HCT116 (cell line): ENCODE measurements at regions not wholly inside any gene's neighbourhood (a gene's known extent, or its start where the extent isn't known, plus 50 kb on each side); places are given as distances from the start of the nearest gene placed in this dataset.

Source experiments
- ATAC-seq: fragments of 200-7000 bp; cut with Tn5 transposase; 2 replicates; pipeline ENCODE4 v1.9.1; 2020; ENCODE audit warnings: mild to moderate bottlenecking, moderate library complexity
- BruUV-seq: library from RNA; stranded (reverse); fragments of 400-500 nt; replicated peaks from 2 replicates; lab custom pipeline; 2021; lab: Mats Ljungman, UMichigan
- CTCF ChIA-PET: fragments of 300-600 bp; sonication (Branson Sonifier 250); formaldehyde crosslinking; loops from one replicate; lab custom pipeline; 2021; ENCODE audit warnings: antibody characterized with exemption; lab: Charles Lee
- POLR2A ChIA-PET: fragments of 300-600, 350-600 bp; sonication (Branson Sonifier 250); formaldehyde crosslinking; loops from one replicate; lab custom pipeline; 2021; ENCODE audit warnings: antibody characterized with exemption; lab: Charles Lee
- RAD21 ChIA-PET, 2 experiments: fragments of 300-600 bp; sonication (Branson Sonifier 250); formaldehyde crosslinking; loops; one replicate each; lab custom pipeline; 2023; ENCODE audit warnings: low total read pairs in 2 of 2; ENCODE audit not compliant: uncharacterized antibody in 2 of 2, unreplicated experiment in 2 of 2, low non-redundant PET in 1 of 2; lab: Charles Lee
- DNase-seq: peaks from one replicate; pipeline ENCODE4 v3.0.0-alpha.2; 2010; ENCODE audit warnings: low read depth, low spot score
- H2AFZ ChIP-seq: fragments of 200-600 bp; shearing (Covaris generic), sonication (generic); 2 replicates; pipeline ENCODE4 v1.6.1; 2017; ENCODE audit warnings: low read depth, mixed run types, mixed read lengths, antibody characterized with exemption, low read length; ENCODE audit not compliant: poor library complexity, severe bottlenecking
- H3K27ac ChIP-seq: 2 replicates; pipeline ENCODE4 v1.5.1; 2012; ENCODE audit warnings: low read depth, low read length
- H3K27me3 ChIP-seq: fragments of 200-600 bp; sonication (generic); 2 replicates; pipeline ENCODE4 v1.6.1; 2016; ENCODE audit warnings: mixed run types, low read length, mixed read lengths; ENCODE audit not compliant: insufficient read depth
- H3K36me3 ChIP-seq, 2 experiments: fragments of 200-500 bp in 1 of 2; fragments of 200-600 bp in 1 of 2; sonication (Bioruptor generic) in 1 of 2; sonication (generic) in 1 of 2; 2 replicates each; pipeline versions ENCODE4 v1.5.1 to v1.6.1; 2014 to 2016; ENCODE audit warnings: low read length in 2 of 2, inconsistent platforms in 1 of 2, mixed read lengths in 1 of 2, mixed run types in 1 of 2; ENCODE audit not compliant: insufficient read depth in 2 of 2, control insufficient read depth in 1 of 2
- H3K4me1 ChIP-seq, 2 experiments: fragments of 200-600 bp in 1 of 2; sonication (generic) in 1 of 2; 2 replicates each; pipeline versions ENCODE4 v1.5.1 to v1.6.1; 2012 to 2017; ENCODE audit warnings: low read length in 2 of 2, inconsistent platforms in 1 of 2, mild to moderate bottlenecking in 1 of 2, mixed read lengths in 1 of 2, mixed run types in 1 of 2, moderate library complexity in 1 of 2; ENCODE audit not compliant: insufficient read depth in 2 of 2, control insufficient read depth in 1 of 2
- H3K4me2 ChIP-seq: fragments of 200-600 bp; sonication (generic); 2 replicates; pipeline ENCODE4 v1.6.1; 2017; ENCODE audit warnings: mixed run types, low read length, mixed read lengths
- H3K4me3 ChIP-seq, 2 experiments: fragments of 200-600 bp in 1 of 2; sonication (generic) in 1 of 2; replicated peaks in 1 of 2; 2 replicates each; pipeline ENCODE4 v1.5.1; 2011 to 2016; ENCODE audit warnings: low read length in 2 of 2, control low read depth in 1 of 2, low read depth in 1 of 2, mild to moderate bottlenecking in 1 of 2, mixed read lengths in 1 of 2, mixed run types in 1 of 2
- H3K79me2 ChIP-seq: fragments of 200-600 bp; sonication (generic); 2 replicates; pipeline ENCODE4 v1.6.1; 2017; ENCODE audit warnings: mild to moderate bottlenecking, mixed run types, low read length, moderate library complexity, mixed read lengths; ENCODE audit not compliant: insufficient read depth
- H3K9ac ChIP-seq: fragments of 200-600 bp; sonication (generic); 2 replicates; pipeline ENCODE4 v1.6.1; 2016; ENCODE audit warnings: low read length, mixed read lengths
- H3K9me2 ChIP-seq: fragments of 200-600 bp; sonication (generic), shearing (Covaris generic); 2 replicates; pipeline ENCODE4 v1.6.1; 2017; ENCODE audit warnings: mixed run types, mild to moderate bottlenecking, moderate library complexity; ENCODE audit not compliant: insufficient read depth
- H3K9me3 ChIP-seq, 2 experiments: fragments of 200-500 bp in 1 of 2; fragments of 200-600 bp in 1 of 2; sonication (Bioruptor generic) in 1 of 2; sonication (generic) in 1 of 2; 2 replicates each; pipeline ENCODE4 v1.6.1; 2014 to 2017; ENCODE audit warnings: low read length in 2 of 2, mixed read lengths in 2 of 2, inconsistent platforms in 1 of 2, low read depth in 1 of 2, mild to moderate bottlenecking in 1 of 2, mixed run types in 1 of 2, moderate library complexity in 1 of 2; ENCODE audit not compliant: control insufficient read depth in 1 of 2, insufficient read depth in 1 of 2
- H4K20me1 ChIP-seq: fragments of 200-600 bp; sonication (generic), shearing (Covaris generic); 2 replicates; pipeline ENCODE4 v1.6.1; 2017; ENCODE audit warnings: mixed run types, mild to moderate bottlenecking, moderate library complexity; ENCODE audit not compliant: insufficient read depth
- CEBPB ChIP-seq: IDR thresholded peaks from 2 replicates; pipeline ENCODE4 v1.6.1; 2012; ENCODE audit warnings: low read depth
- CTCF ChIP-seq, 3 experiments: fragments of 200-600 bp in 1 of 3; sonication (generic) in 1 of 3; IDR thresholded peaks in 2 of 3; conservative IDR thresholded peaks in 1 of 3; 2 replicates each; pipeline ENCODE4 v1.5.1; 2012 to 2017; ENCODE audit warnings: low read depth in 2 of 3, low read length in 2 of 3, antibody characterized with exemption in 1 of 3, borderline replicate concordance in 1 of 3, control low read depth in 1 of 3, mild to moderate bottlenecking in 1 of 3, mixed read lengths in 1 of 3, mixed run types in 1 of 3, moderate library complexity in 1 of 3; ENCODE audit not compliant: insufficient read depth in 1 of 3
- EGR1 ChIP-seq: IDR thresholded peaks from 2 replicates; pipeline ENCODE4 v1.6.1; 2012; ENCODE audit warnings: low read depth
- EZH2phosphoT487 ChIP-seq: fragments of 200-600 bp; IDR thresholded peaks from 2 replicates; pipeline ENCODE4 v1.6.1; 2018; ENCODE audit warnings: antibody characterized with exemption, borderline replicate concordance
- FOSL1 ChIP-seq: IDR thresholded peaks from 2 replicates; pipeline ENCODE4 v1.6.1; 2012; ENCODE audit warnings: low read depth
- JUND ChIP-seq: IDR thresholded peaks from 2 replicates; pipeline ENCODE4 v1.6.1; 2012
- MAX ChIP-seq: IDR thresholded peaks from 2 replicates; pipeline ENCODE4 v1.6.1; 2012
- POLR2A ChIP-seq: IDR thresholded peaks from 2 replicates; pipeline ENCODE4 v1.7.0; 2011; ENCODE audit warnings: borderline replicate concordance; ENCODE audit not compliant: insufficient read depth, insufficient read length; ENCODE audit errors: extremely low read depth
- POLR2AphosphoS5 ChIP-seq: IDR thresholded peaks from 2 replicates; pipeline ENCODE4 v1.6.1; 2011; ENCODE audit warnings: mild to moderate bottlenecking, low read depth, low read length, moderate library complexity
- RAD21 ChIP-seq: IDR thresholded peaks from 2 replicates; pipeline ENCODE4 v1.6.1; 2012; ENCODE audit warnings: low read depth, mild to moderate bottlenecking
- SIN3A ChIP-seq: IDR thresholded peaks from 2 replicates; pipeline ENCODE4 v1.6.1; 2012; ENCODE audit warnings: low read depth
- SP1 ChIP-seq: IDR thresholded peaks from 2 replicates; pipeline ENCODE4 v1.6.1; 2012; ENCODE audit warnings: low read depth
- SRF ChIP-seq: IDR thresholded peaks from 2 replicates; pipeline ENCODE4 v1.6.1; 2012; ENCODE audit warnings: low read depth
- YY1 ChIP-seq: IDR thresholded peaks from 2 replicates; pipeline ENCODE4 v1.6.1; 2011; ENCODE audit warnings: low read length, low read depth, moderate library complexity, mild to moderate bottlenecking; ENCODE audit not compliant: insufficient replicate concordance; ENCODE audit errors: extremely low read depth
- ZBTB33 ChIP-seq: IDR thresholded peaks from 2 replicates; pipeline ENCODE4 v1.6.1; 2011; ENCODE audit warnings: mild to moderate bottlenecking, low read length, moderate library complexity; ENCODE audit not compliant: insufficient replicate concordance; ENCODE audit errors: extremely low read depth
- ZFX ChIP-seq: fragments of 450-650 bp; IDR thresholded peaks from 2 replicates; pipeline ENCODE4 v1.6.1; 2017
- intact Hi-C: fragments of 100-400 bp; cut with micrococcal nuclease; formaldehyde crosslinking; loops from 2 replicates; pipeline ENCODE4 v1.10.0; 2022

- Histone ChIP-seq H3K9me2 (no peaks in the 10 kb centered on the region), H2AFZ (no peak overlapping the region), H3K79me2 (no peaks in the 10 kb centered on the region), H3K9me3 (peaks cover 9 to 21% of the 10 kb centered on the region in 2 experiments; a peak in 3 of 4 replicates), H3K36me3 (no peaks in the 10 kb centered on the region), H3K4me2 (no peak overlapping the region), H3K4me3 (no peak overlapping the region), H3K27me3 (no peaks in the 10 kb centered on the region), H3K9ac (no peak overlapping the region), H3K4me1 (no peaks in the 10 kb centered on the region), H3K27ac (no peak overlapping the region), H4K20me1 (no peaks in the 10 kb centered on the region)
- no TSS peak for BruUV-seq
- DNase-seq (no peak), ATAC-seq (no peak)
- ChIA-PET POLR2A (no interaction called here), CTCF (no interaction called here), RAD21 (no interaction called here)
- intact Hi-C loops: no loop called here
- TF ChIP-seq SIN3A: no peak
- TF ChIP-seq POLR2AphosphoS5: no peak
- no peak for TF ChIP-seq CEBPB
- no peak for TF ChIP-seq RAD21
- TF ChIP-seq CTCF (IDR thresholded peaks at IDR 0.05 in 2 of 3, conservative IDR thresholded peaks at IDR 0.05 in 1 of 3; ENCODE audit: borderline replicate concordance in 1 of 3, insufficient read depth in 1 of 3, low read depth in 2 of 3, low read length in 2 of 3): no peak
Observed at GRCh38 chr14:86989285-86989684, 1003.7 kb downstream of the GALC start.

- Histone ChIP-seq H3K27me3 (no peaks in the 10 kb centered on the region), H3K9ac (no peak overlapping the region), H3K4me1 (no peaks in the 10 kb centered on the region), H3K79me2 (no peaks in the 10 kb centered on the region), H3K9me3 (peaks cover 9 to 16% of the 10 kb centered on the region in 2 experiments; a peak in 3 of 4 replicates), H3K9me2 (no peaks in the 10 kb centered on the region), H3K4me2 (no peak overlapping the region), H3K4me3 (no peak overlapping the region), H2AFZ (no peak overlapping the region), H3K36me3 (no peaks in the 10 kb centered on the region), H3K27ac (no peak overlapping the region), H4K20me1 (no peaks in the 10 kb centered on the region)
- ATAC-seq (no peak), DNase-seq (no peak)
- CTCF ChIA-PET: no interaction called here
- TF ChIP-seq SIN3A (no peak), JUND (no peak), YY1 (no peak), POLR2A (no peak), CEBPB (no peak), MAX (no peak), ZBTB33 (no peak), SP1 (no peak), SRF (no peak), EZH2phosphoT487 (no peak), ZFX (no peak), FOSL1 (no peak), EGR1 (no peak)
- POLR2A ChIA-PET: no interaction called here
- intact Hi-C loops: no loop called here
- RAD21 ChIA-PET: no interaction called here
- BruUV-seq: no TSS peak
Observed at GRCh38 chr14:86987966-86988365, 1005.0 kb downstream of the GALC start.
